Dendritic cell treated with granulocyte-macrophage colony-stimulating factor and Interleukin-4, amounts not matched to agents 40 ng/mL and 50 ng/mL, for 4 days (primary cell): ENCODE measurements at regions not wholly inside any gene's neighbourhood (a gene's known extent, or its start where the extent isn't known, plus 50 kb on each side); places are given as distances from the start of the nearest gene placed in this dataset.

Experiments
- H3K27ac Mint-ChIP-seq: one replicate; pipeline ENCODE4 v1.8.0; 2022; ENCODE audit warnings: mild to moderate bottlenecking, mixed read lengths
- H3K27me3 Mint-ChIP-seq: one replicate; pipeline ENCODE4 v1.8.0; 2022; ENCODE audit warnings: mild to moderate bottlenecking, mixed read lengths
- H3K36me3 Mint-ChIP-seq: one replicate; pipeline ENCODE4 v1.8.0; 2022; ENCODE audit warnings: low read depth, mixed read lengths
- H3K4me1 Mint-ChIP-seq: one replicate; pipeline ENCODE4 v1.8.0; 2022; ENCODE audit warnings: low read depth, mixed read lengths
- H3K4me3 Mint-ChIP-seq: one replicate; pipeline ENCODE4 v1.8.0; 2022; ENCODE audit warnings: mild to moderate bottlenecking, moderate library complexity, mixed read lengths
- H3K9me3 Mint-ChIP-seq: one replicate; pipeline ENCODE4 v1.8.0; 2022; ENCODE audit warnings: mixed read lengths
- intact Hi-C: fragments of 100-400 bp; cut with micrococcal nuclease; formaldehyde crosslinking; loops from one replicate; pipeline ENCODE4 v1.15.0; 2022

DNA sequence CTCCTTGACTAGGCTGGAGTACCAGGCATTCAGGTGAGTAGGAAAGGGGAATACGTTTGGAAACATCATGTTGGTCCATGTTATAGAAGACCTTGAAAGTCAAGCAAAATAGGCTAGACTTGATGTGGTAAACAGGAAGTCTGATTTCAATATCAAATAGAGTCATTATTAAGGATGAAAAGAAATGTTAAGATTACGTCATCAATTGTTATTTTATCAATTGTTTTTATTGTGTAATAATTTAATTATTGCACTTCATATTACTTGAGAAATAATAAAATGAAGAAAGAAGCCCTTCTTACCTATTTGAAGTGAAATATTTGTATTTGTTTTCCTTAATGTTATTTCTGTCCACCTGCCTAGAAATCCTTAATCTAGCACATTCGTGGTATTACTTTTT, 361.0 kb upstream of the HAND2 start:
- Mint-ChIP-seq H3K27me3 (peaks cover 13% of the 10 kb centered on the region), H3K4me1 (no peaks in the 10 kb centered on the region), H3K9me3 (peaks cover 20% of the 10 kb centered on the region), H3K36me3 (no peaks in the 10 kb centered on the region), H3K27ac (no peak overlapping the region), H3K4me3 (no peak overlapping the region)
- intact Hi-C loops, result no loop called here

DNA sequence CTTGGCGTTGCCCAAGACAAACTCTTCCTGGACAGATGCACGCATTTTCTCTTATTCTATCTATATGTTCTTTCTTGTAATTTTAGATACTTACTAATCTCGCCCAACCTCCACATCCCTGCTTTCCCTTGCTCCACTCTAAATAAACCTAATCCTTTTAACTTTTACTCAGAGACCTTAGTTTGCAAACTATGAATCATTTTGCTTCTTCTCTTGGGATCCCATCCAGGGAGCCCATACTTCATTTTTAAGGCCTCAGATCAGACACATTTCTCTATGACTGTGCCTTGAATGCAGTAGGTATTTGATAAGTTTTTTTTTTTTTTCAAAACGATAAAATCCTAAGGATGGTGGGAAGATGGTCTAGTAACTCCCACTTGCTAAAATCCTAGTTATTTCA, 353.8 kb upstream of the HAND2 start:
- H3K27me3 Mint-ChIP-seq, result peaks cover 7% of the 10 kb centered on the region
- no peaks in the 10 kb centered on the region for H3K36me3 Mint-ChIP-seq
- H3K9me3 Mint-ChIP-seq, result peaks cover 13% of the 10 kb centered on the region
- no peak overlapping the region for H3K4me3 Mint-ChIP-seq
- H3K4me1 Mint-ChIP-seq, result no peaks in the 10 kb centered on the region
- H3K27ac Mint-ChIP-seq, result no peak overlapping the region
- intact Hi-C loops, result no loop called here

DNA sequence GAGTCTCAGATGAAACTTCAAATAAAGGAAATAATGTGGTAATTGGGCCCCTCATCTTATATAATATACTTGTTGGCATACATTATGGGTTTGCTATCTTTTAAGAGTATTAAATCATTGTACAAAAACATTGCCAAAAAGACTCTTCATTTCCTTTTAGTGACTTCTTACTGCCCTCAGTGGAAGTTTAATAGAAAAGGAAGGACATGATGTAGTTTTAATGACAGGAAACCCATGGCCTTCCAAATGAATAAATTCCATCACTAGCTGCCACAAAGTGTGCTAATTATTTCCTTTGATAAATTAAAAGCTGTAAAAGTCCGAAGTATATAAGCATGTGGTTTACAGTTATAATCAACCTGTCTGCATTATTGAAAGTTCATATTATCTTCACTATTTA, 350.9 kb upstream of the HAND2 start:
- Mint-ChIP-seq H3K27ac (no peak overlapping the region), H3K4me3 (no peak overlapping the region), H3K36me3 (no peaks in the 10 kb centered on the region), H3K27me3 (peaks cover 7% of the 10 kb centered on the region), H3K4me1 (no peaks in the 10 kb centered on the region), H3K9me3 (no peaks in the 10 kb centered on the region)
- intact Hi-C loops, result no loop called here

DNA sequence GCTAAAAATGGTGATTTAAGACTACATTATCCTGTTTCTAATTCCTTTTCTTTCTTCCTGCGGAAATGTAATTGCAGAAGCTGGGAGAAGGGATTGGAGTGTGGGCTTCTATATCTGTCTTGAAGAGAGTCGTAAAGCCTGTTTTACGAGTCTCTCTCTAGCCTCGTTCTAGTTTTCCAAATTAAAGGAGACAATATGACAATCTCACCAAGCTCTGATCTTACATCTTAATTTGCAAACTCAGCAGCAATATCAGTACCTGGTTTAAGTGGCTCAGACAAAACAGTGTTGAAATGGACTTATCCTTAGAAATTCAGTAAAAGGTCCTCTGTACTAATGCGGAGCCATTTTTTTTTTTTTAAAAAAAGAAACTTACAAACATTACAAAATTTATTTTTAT, 349.5 kb upstream of the HAND2 start:
- no peaks in the 10 kb centered on the region for H3K9me3 Mint-ChIP-seq
- intact Hi-C loops, result no loop called here
- peaks cover 9% of the 10 kb centered on the region for H3K27me3 Mint-ChIP-seq
- H3K36me3 Mint-ChIP-seq, result no peaks in the 10 kb centered on the region
- no peak overlapping the region for H3K27ac Mint-ChIP-seq
- H3K4me1 Mint-ChIP-seq, result no peaks in the 10 kb centered on the region
- no peak overlapping the region for H3K4me3 Mint-ChIP-seq

DNA sequence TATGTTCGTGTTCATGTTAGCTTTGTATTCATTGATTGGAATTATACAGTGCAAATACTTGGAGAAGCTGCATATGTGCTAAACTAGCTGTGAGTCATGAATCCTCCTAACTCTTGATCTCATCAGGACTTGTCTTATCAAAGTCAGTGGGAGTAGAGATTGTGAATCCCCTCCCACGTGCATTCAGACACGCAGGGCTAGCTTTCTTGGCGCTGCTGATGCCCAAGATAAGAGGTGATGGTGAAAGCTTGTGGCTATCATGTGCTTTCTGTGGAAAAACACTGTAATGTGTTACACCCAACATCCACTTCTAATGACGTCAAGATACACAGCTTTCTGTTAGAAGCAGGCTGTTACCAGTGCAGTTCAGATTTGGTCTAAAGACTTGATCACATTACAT, 348.7 kb upstream of the HAND2 start:
- no peaks in the 10 kb centered on the region for H3K36me3 Mint-ChIP-seq
- no peaks in the 10 kb centered on the region for H3K4me1 Mint-ChIP-seq
- intact Hi-C loops, result no loop called here
- H3K27me3 Mint-ChIP-seq, result peaks cover 11% of the 10 kb centered on the region
- H3K9me3 Mint-ChIP-seq, result no peaks in the 10 kb centered on the region
- no peak overlapping the region for H3K4me3 Mint-ChIP-seq
- H3K27ac Mint-ChIP-seq, result no peak overlapping the region

DNA sequence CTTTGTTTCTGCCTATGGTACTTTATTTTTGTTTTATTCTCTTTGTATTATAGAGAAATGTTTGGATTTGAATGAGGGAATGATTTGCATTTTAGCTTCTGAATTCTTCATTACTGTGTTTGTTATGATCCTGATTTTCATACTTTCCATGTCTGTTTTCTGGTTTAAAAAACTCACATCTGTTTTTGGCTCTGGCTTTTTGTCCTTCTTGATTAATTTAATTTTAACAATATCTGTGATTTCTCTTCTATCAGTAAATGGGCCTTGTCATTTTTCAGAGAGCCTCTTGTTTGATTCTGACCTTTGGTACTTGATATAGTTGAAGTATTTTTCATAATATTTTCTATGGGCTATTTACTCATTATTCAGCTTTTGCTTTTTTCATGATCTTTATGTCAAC, 341.6 kb upstream of the HAND2 start:
- Mint-ChIP-seq H3K4me3 (no peak overlapping the region), H3K27ac (no peak overlapping the region), H3K4me1 (no peaks in the 10 kb centered on the region), H3K27me3 (peaks cover 6% of the 10 kb centered on the region), H3K9me3 (no peaks in the 10 kb centered on the region), H3K36me3 (no peaks in the 10 kb centered on the region)
- intact Hi-C loops, result no loop called here

DNA sequence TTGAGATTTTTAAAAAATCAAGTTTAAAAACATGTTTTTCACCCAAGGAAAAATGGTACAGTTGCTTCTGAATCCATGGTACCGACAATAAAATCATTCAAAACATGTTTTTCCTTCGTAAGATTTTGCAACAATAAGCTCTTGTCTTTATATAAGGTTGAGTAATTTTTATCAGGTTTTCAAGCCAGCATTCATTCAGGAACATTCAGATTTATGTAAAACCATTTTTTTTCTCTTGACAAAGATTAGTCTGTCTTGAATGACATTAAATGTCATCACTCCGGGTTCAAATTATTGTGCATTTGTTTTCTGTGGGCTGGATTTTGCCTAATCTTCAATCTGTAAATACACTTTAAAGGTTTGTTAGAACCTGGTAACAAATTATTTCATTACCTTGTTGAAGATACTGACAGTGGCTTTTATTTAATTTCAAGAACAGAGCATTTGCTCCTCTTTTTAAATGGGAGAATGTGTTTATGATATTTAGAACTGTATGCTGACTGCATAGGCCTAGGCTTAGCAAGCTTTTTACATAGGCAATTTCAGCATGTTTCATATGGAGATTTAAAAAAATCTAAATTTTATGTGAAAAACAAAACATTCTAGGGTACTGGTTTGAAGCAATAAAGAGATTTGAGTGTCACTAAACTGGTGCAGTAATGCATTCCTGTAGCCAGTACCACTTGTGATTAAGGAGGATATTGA, 336.4 kb upstream of the HAND2 start:
- Mint-ChIP-seq H3K9me3 (peaks cover 14% of the 10 kb centered on the region), H3K4me3 (no peak overlapping the region), H3K4me1 (no peaks in the 10 kb centered on the region), H3K36me3 (no peaks in the 10 kb centered on the region), H3K27me3 (no peaks in the 10 kb centered on the region), H3K27ac (no peak overlapping the region)
- intact Hi-C loops, result no loop called here

DNA sequence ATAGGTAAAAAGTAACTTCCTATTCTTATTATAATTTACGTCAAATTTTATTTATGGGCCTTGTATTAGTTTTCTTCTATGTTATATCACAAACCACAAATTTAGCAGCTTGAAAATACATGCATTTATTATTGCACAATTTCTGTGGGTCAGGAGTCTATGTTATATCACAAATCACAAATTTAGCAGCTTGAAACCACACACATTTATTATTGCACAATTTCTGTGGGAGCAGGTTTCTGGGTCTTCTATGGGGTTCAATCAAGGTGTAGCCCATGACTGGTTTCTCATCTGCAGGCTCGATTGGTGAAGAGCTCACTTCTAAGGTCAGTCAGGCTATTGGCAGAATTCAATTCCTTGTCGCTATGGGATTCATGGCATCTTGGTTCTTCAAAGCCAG, 332.7 kb upstream of the HAND2 start:
- Mint-ChIP-seq H3K36me3 (no peaks in the 10 kb centered on the region), H3K4me1 (no peaks in the 10 kb centered on the region), H3K9me3 (peaks cover 18% of the 10 kb centered on the region), H3K4me3 (no peak overlapping the region), H3K27me3 (no peaks in the 10 kb centered on the region), H3K27ac (no peak overlapping the region)
- intact Hi-C loops, result no loop called here

DNA sequence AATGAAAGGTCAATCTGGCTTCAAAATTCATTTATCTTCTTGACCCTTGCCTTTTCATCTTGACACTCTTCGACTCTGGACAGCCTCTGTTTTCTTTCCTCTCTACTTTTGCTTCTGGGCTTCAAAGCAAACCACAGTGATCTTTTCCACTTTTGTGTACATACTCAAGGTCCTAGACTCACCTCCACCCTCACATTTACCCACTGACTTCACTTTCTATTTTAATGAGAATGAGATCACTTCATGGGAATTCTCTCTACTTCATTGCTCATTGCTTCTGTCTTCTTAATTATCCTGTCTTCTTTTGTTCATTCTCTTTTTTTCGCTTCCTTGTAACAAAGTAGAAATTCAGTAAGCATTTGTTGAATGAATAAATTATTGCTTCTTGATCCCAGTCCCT, 330.1 kb upstream of the HAND2 start:
- Mint-ChIP-seq H3K27me3 (no peaks in the 10 kb centered on the region), H3K4me1 (no peaks in the 10 kb centered on the region), H3K36me3 (no peaks in the 10 kb centered on the region), H3K9me3 (peaks cover 20% of the 10 kb centered on the region), H3K4me3 (no peak overlapping the region), H3K27ac (no peak overlapping the region)
- intact Hi-C loops, result no loop called here

DNA sequence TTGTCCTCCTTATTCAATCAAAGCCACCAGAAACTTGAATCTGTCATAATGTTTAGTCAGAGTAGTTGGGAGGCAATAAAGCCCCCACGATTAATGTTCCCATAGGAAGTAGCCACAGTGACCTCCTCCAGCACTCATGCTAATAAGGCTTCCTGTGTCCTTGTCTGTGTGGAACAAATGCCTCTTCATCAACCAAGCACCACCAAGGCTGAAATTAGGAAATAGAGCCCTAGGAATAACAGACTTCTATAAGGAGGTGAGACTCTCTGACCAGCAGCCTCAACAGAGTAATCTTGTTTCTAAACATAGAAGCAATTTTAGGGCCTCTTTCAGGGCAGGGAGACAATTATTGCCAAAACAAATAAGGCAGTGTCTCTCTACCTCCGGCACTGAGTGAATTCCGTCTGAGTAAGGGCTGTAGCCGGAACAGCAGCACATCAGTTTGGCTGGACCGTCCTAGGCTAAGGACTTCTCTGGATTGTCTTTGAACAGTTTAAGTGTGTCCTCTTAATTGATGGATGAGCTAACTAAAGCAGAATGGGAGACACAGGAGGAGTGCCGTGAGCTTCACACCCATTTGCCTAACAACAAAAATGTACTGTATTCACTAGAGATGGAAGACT, 329.2 kb upstream of the HAND2 start:
- intact Hi-C loops, result no loop called here
- no peak overlapping the region for H3K27ac Mint-ChIP-seq
- peaks cover 11% of the 10 kb centered on the region for H3K9me3 Mint-ChIP-seq
- H3K36me3 Mint-ChIP-seq, result no peaks in the 10 kb centered on the region
- no peaks in the 10 kb centered on the region for H3K27me3 Mint-ChIP-seq
- no peak overlapping the region for H3K4me3 Mint-ChIP-seq
- H3K4me1 Mint-ChIP-seq, result no peaks in the 10 kb centered on the region

DNA sequence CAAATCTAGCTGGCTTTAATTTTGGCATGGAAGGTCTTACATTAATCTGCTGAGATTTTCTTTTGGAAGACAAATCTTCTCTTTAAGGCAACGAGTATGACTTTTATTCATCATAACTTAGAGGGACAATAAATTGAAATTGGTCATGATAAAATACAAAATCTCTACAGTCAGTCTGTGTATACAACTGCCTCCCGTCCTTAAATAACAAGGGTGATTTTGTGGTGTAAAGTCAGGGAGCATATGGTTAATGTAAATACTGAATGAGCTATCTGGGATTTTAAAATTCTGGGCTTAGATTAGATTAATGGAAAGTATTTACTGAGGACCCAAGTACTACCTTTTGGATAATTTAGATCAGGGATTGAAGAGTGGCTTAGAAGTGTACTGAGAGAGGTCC, 328.4 kb upstream of the HAND2 start:
- Mint-ChIP-seq H3K9me3 (peaks cover 9% of the 10 kb centered on the region), H3K36me3 (no peaks in the 10 kb centered on the region)
- intact Hi-C loops, result no loop called here

DNA sequence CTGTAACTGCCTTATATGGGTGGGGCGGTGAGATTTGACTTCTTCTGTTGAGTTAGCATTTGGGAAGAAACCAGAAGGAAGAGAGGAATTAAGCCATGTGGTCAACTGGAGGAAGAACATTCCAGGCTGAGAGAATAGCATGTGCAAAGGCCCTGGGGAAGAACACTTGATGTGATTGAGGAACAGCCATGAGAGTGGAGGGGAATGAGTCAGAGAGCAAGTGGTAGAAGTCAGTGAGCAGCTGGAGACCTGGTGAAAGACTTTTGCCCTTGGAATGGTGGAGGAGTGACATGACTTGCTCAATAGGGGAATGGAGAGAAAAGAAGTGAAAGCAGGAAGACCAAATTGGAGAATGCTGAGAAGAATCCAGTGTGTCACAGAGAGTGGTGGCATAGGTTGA, 327.8 kb upstream of the HAND2 start:
- H3K27ac Mint-ChIP-seq, result no peak overlapping the region
- no peak overlapping the region for H3K4me3 Mint-ChIP-seq
- no peaks in the 10 kb centered on the region for H3K4me1 Mint-ChIP-seq
- H3K27me3 Mint-ChIP-seq, result no peaks in the 10 kb centered on the region
- intact Hi-C loops, result no loop called here
- H3K9me3 Mint-ChIP-seq, result peaks cover 9% of the 10 kb centered on the region
- no peaks in the 10 kb centered on the region for H3K36me3 Mint-ChIP-seq

More for the DNA sequence above, 328.4 kb upstream of the HAND2 start:
- no peak overlapping the region for H3K4me3 Mint-ChIP-seq
- no peak overlapping the region for H3K27ac Mint-ChIP-seq
- H3K4me1 Mint-ChIP-seq, result no peaks in the 10 kb centered on the region
- H3K27me3 Mint-ChIP-seq, result no peaks in the 10 kb centered on the region

DNA sequence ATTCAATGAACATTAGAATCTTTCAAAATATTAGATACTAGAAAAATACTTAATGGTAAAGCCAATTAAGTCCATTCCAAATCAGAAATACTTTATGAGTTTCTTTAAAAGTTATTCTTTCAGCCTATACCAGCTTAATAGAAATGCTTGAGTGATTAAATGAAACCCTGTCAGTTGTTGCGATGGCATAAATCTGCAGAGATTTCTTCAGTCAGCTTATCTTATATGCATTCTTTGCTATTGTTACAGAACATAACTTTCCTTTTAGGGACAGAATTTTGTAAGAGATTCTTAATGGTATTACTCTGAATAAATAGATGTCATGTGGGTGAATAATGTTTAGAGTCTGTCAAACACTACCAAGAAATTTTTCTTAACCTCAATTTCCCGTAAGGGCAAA, 325.0 kb upstream of the HAND2 start:
- Mint-ChIP-seq H3K36me3 (no peaks in the 10 kb centered on the region), H3K9me3 (peaks cover 9% of the 10 kb centered on the region), H3K4me3 (no peak overlapping the region), H3K27ac (no peak overlapping the region), H3K4me1 (no peaks in the 10 kb centered on the region), H3K27me3 (no peaks in the 10 kb centered on the region)
- intact Hi-C loops, result no loop called here

DNA sequence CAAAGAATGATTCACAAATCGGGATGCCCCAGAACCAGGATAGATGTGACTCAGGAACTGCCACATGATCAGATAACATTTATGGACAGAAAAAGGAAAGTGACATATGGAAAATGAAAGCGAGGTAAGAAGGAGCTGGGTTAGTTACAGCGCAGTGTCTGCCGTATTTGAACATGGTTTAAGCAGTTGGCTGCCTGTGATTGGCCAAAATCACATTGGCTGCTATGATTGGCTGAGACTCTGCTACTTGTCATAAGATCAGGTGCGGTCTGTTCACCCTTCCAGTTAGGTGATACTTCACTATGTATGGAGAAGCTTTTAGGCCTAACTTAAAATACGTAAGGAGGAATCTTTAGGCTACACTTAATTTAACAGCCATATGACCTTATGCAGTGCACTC, 322.7 kb upstream of the HAND2 start:
- H3K4me3 Mint-ChIP-seq, result no peak overlapping the region
- no peak overlapping the region for H3K27ac Mint-ChIP-seq
- H3K36me3 Mint-ChIP-seq, result no peaks in the 10 kb centered on the region
- no peaks in the 10 kb centered on the region for H3K4me1 Mint-ChIP-seq
- H3K9me3 Mint-ChIP-seq, result peaks cover 4% of the 10 kb centered on the region
- intact Hi-C loops, result no loop called here
- H3K27me3 Mint-ChIP-seq, result no peaks in the 10 kb centered on the region

DNA sequence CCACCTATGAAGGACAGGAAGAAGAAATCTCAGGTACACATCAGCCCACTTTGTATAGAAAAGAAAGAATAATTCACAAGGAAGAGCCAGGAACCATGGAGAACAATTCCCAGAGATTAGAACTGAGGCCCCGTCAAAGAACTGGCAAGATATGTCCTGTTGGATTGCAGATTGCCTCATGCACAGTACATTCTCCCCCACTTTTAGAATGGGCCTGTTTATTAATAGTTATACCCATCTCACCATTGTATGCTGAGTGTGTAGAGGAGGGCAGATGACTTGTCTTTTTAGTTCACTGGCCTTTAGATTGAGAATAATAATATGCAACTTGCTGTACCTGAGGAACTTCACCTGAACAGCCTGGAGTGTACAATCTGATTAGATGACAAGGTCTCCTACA, 315.6 kb upstream of the HAND2 start:
- Mint-ChIP-seq H3K9me3 (peaks cover 16% of the 10 kb centered on the region), H3K4me3 (no peak overlapping the region), H3K27ac (no peak overlapping the region), H3K27me3 (no peaks in the 10 kb centered on the region), H3K4me1 (peaks cover 5% of the 10 kb centered on the region), H3K36me3 (no peaks in the 10 kb centered on the region)
- intact Hi-C loops, result no loop called here
